GM21515 (cell line): ENCODE measurements at regions not wholly inside any gene's neighbourhood (a gene's known extent, or its start where the extent isn't known, plus 50 kb on each side); places are given as distances from the start of the nearest gene placed in this dataset.
"Not testable (repeated sequence)": the region's sequence is repeated elsewhere in the genome, so short reads cannot be mapped to it uniquely, and the experiment has no call there.

Experiments used
- ATAC-seq: cut with Tn5 transposase; IDR thresholded peaks from one replicate; pipeline ENCODE4 v1.9.1; 2021; ENCODE audit not compliant: unreplicated experiment

- not testable (repeated sequence) for ATAC-seq
Observed at GRCh38 chr4:9702019-9702418, 79.4 kb upstream of the DRD5 start.

- ATAC-seq: not testable (repeated sequence)
Observed at GRCh38 chr4:9702696-9703095, 78.7 kb upstream of the DRD5 start.

- no peak for ATAC-seq
Observed at GRCh38 chr4:9703391-9703790, 78.0 kb upstream of the DRD5 start.

- not testable (repeated sequence) for ATAC-seq
Observed at GRCh38 chr4:9704126-9704525, 77.3 kb upstream of the DRD5 start.

- no peak for ATAC-seq
Observed at GRCh38 chr4:9704551-9705332, 76.7 kb upstream of the DRD5 start.

- not testable (repeated sequence) for ATAC-seq
Observed at GRCh38 chr4:9707281-9707680, 74.2 kb upstream of the DRD5 start.

GRCh38 chr4:9707936-9708335 is 73.5 kb upstream of the DRD5 start:
- not testable (repeated sequence) for ATAC-seq

GRCh38 chr4:9709724-9710123 is 71.7 kb upstream of the DRD5 start:
- no peak for ATAC-seq

GRCh38 chr4:9715271-9715670 is 66.2 kb upstream of the DRD5 start:
- not testable (repeated sequence) for ATAC-seq

- no peak for ATAC-seq
Observed at GRCh38 chr4:9716093-9716492, 65.3 kb upstream of the DRD5 start.

- ATAC-seq: not testable (repeated sequence)
Observed at GRCh38 chr4:9718246-9718939, 63.0 kb upstream of the DRD5 start.

- not testable (repeated sequence) for ATAC-seq
Observed at GRCh38 chr4:9722131-9722530, 59.3 kb upstream of the DRD5 start.
